Activated naive CD8-positive, alpha-beta T cell treated with anti-CD3 and anti-CD28 coated beads for 36 hours (primary cell): ENCODE measurements at regions not wholly inside any gene's neighbourhood (a gene's known extent, or its start where the extent isn't known, plus 50 kb on each side); places are given as distances from the start of the nearest gene placed in this dataset.

Experiments
- DNase-seq: peaks from one replicate; pipeline ENCODE4 v3.0.0; 2021
- H3K27ac Mint-ChIP-seq: one replicate; pipeline ENCODE4 v1.8.0; 2022; ENCODE audit warnings: mild to moderate bottlenecking, moderate library complexity, mixed read lengths
- H3K27me3 Mint-ChIP-seq: one replicate; pipeline ENCODE4 v1.8.0; 2022; ENCODE audit warnings: mild to moderate bottlenecking, mixed read lengths
- H3K36me3 Mint-ChIP-seq: one replicate; pipeline ENCODE4 v1.8.0; 2021; ENCODE audit warnings: mild to moderate bottlenecking, mixed read lengths
- H3K4me1 Mint-ChIP-seq: one replicate; pipeline ENCODE4 v1.8.0; 2021; ENCODE audit warnings: mixed read lengths
- H3K4me3 Mint-ChIP-seq: one replicate; pipeline ENCODE4 v1.8.0; 2022; ENCODE audit warnings: mild to moderate bottlenecking, moderate library complexity, mixed read lengths
- H3K9me3 Mint-ChIP-seq: one replicate; pipeline ENCODE4 v1.8.0; 2022; ENCODE audit warnings: mixed read lengths

GRCh38 chr9:13651969-13652663 lies 372.6 kb upstream of the MPDZ start:
- Mint-ChIP-seq H3K27ac (no peak overlapping the region), H3K27me3 (no peaks in the 10 kb centered on the region), H3K9me3 (peaks cover 3% of the 10 kb centered on the region), H3K36me3 (no peaks in the 10 kb centered on the region), H3K4me3 (no peak overlapping the region), H3K4me1 (no peaks in the 10 kb centered on the region)
- no peak for DNase-seq

DNA sequence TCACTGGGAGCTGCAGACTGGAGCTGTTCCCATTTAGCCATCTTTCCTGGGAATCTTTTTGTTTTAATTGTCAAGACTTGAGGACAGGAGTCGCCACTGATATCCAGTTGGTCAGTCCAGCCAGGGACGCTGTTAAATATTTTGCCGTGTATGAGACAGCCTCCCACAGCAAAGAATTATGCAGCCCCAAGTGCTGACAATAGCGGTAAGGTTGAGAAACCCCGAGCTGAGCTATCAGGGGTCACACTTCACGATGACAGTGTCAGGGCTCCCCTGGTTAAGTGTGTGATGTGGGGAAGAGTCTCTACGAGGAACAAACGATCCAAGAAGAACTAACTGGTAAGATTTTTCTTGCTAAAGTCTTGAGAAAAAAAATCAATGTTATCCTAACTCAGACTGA lies 372.0 kb upstream of the MPDZ start:
- Mint-ChIP-seq H3K36me3 (no peaks in the 10 kb centered on the region), H3K27me3 (no peaks in the 10 kb centered on the region), H3K9me3 (peaks cover 3% of the 10 kb centered on the region), H3K4me3 (no peak overlapping the region), H3K4me1 (no peaks in the 10 kb centered on the region), H3K27ac (no peak overlapping the region)
- DNase-seq, result no peak

DNA sequence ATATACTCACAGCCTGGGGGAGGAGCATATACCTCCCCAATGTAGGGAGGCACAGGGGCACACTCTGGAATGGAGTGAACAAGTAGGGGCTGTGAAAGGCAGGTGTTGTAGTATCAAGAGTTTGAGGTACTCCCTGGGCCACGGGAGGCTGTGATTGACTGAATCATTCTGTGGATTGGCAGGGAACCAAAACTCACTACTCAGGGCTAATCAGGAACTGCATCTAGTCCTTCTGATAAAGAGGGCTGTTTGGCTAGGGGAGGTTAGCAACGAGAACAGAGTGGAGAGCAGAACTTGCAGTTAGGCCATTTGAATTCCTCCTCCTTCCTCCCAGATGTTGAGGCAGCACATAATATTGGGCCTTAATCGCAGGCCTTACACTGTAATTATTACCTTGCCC lies 369.2 kb upstream of the MPDZ start:
- Mint-ChIP-seq H3K4me1 (no peaks in the 10 kb centered on the region), H3K27me3 (no peaks in the 10 kb centered on the region), H3K9me3 (peaks cover 2% of the 10 kb centered on the region), H3K27ac (no peak overlapping the region), H3K36me3 (no peaks in the 10 kb centered on the region), H3K4me3 (no peak overlapping the region)
- no peak for DNase-seq

DNA sequence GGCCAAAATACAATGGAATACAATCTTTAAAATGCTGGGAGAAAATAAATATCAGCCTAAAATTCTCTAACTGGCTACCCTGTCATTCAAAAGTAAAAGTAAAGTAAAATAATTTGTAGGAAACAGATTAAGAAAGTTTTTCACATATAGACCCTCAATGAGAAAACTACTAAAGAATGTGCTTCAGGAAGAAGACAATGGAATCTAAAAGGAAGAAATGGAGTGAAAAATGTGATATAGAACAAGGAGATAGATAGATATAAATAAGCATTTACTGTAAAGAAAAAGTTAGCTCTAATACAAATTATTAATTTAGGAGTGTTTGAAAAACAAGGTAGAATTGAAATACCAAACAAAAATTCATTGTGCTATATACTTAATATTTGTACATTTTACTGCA lies 368.6 kb upstream of the MPDZ start:
- Mint-ChIP-seq H3K4me3 (no peak overlapping the region), H3K36me3 (no peaks in the 10 kb centered on the region), H3K27ac (no peak overlapping the region), H3K9me3 (peaks cover 2% of the 10 kb centered on the region), H3K27me3 (no peaks in the 10 kb centered on the region), H3K4me1 (no peaks in the 10 kb centered on the region)
- no peak for DNase-seq

- Mint-ChIP-seq H3K27ac (no peak overlapping the region), H3K4me3 (no peak overlapping the region), H3K9me3 (no peaks in the 10 kb centered on the region), H3K27me3 (no peaks in the 10 kb centered on the region), H3K36me3 (no peaks in the 10 kb centered on the region), H3K4me1 (no peaks in the 10 kb centered on the region)
- no peak for DNase-seq
Observed at GRCh38 chr9:13646500-13647021, 367.1 kb upstream of the MPDZ start.

DNA sequence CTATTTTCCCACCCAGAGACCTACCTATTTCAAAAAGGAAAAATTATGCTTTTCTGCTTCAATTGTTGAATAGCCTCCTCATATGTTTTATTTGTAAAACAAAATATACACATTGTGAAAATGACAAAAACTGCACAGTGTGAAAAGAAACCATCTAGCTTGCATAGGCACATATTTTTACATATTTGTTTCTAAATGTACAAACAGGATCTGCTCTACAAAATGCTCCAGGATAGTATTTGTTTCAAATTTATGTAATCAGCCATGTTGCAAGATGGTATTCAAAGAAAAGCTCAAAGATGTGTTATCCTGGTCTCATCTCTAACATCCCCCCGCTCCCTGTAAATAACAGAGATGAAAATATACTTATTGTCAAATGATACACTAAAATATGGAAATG lies 366.1 kb upstream of the MPDZ start:
- H3K4me1 Mint-ChIP-seq, result no peaks in the 10 kb centered on the region
- no peaks in the 10 kb centered on the region for H3K36me3 Mint-ChIP-seq
- no peak for DNase-seq
- H3K27ac Mint-ChIP-seq, result no peak overlapping the region
- H3K9me3 Mint-ChIP-seq, result no peaks in the 10 kb centered on the region
- H3K27me3 Mint-ChIP-seq, result no peaks in the 10 kb centered on the region
- no peak overlapping the region for H3K4me3 Mint-ChIP-seq

GRCh38 chr9:13644675-13645074 lies 365.2 kb upstream of the MPDZ start:
- Mint-ChIP-seq H3K4me1 (no peaks in the 10 kb centered on the region), H3K36me3 (no peaks in the 10 kb centered on the region), H3K4me3 (no peak overlapping the region), H3K27ac (no peak overlapping the region), H3K9me3 (no peaks in the 10 kb centered on the region), H3K27me3 (no peaks in the 10 kb centered on the region)
- DNase-seq, result no peak

GRCh38 chr9:13642646-13643045 lies 363.2 kb upstream of the MPDZ start:
- no peak overlapping the region for H3K4me3 Mint-ChIP-seq
- no peaks in the 10 kb centered on the region for H3K36me3 Mint-ChIP-seq
- H3K4me1 Mint-ChIP-seq, result no peaks in the 10 kb centered on the region
- H3K27me3 Mint-ChIP-seq, result no peaks in the 10 kb centered on the region
- H3K27ac Mint-ChIP-seq, result no peak overlapping the region
- DNase-seq, result no peak
- no peaks in the 10 kb centered on the region for H3K9me3 Mint-ChIP-seq

DNA sequence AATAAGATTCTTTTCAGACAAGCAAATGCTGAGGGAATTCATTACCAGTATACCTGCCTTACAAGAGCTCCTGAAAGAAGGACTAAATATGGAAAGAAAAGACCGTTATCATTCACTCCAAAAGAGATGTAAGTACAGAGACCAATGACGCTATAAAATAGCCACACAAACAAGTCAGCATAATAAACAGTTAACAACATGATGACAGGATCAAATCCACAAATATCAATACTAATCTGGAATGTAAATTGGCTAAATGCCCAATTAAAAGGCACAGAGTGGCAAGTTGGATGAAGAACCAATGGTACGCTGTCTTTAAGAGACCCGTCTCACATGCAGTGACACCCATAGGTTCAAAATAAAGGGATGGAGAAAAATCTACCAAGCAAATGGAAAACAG lies 349.6 kb upstream of the MPDZ start:
- no peak for DNase-seq

DNA sequence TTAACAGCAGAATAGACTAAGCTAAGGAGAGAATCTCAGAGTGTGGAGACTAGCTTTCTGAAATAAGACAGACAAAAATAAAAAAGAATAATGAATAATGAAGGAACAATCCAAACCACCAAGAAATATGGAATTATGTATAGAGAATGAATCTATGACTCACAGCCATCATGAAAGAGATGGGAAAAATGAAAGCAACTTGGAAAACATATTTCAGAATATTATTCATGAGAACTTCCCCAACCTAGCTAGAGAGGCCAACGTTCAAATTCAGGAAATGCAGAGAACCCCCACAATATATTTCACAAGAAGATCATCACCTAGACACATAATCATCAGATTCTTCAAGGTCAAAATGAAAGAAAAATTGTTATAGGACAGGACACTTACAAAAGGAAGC lies 349.0 kb upstream of the MPDZ start:
- DNase-seq, result no peak
- Mint-ChIP-seq H3K27me3 (no peaks in the 10 kb centered on the region), H3K27ac (no peak overlapping the region), H3K36me3 (no peaks in the 10 kb centered on the region), H3K4me3 (no peak overlapping the region), H3K9me3 (peaks cover 3% of the 10 kb centered on the region), H3K4me1 (no peaks in the 10 kb centered on the region)

More for the DNA sequence above, 349.6 kb upstream of the MPDZ start:
- no peaks in the 10 kb centered on the region for H3K36me3 Mint-ChIP-seq
- no peaks in the 10 kb centered on the region for H3K4me1 Mint-ChIP-seq
- peaks cover 5% of the 10 kb centered on the region for H3K9me3 Mint-ChIP-seq
- no peak overlapping the region for H3K4me3 Mint-ChIP-seq
- no peak overlapping the region for H3K27ac Mint-ChIP-seq
- no peaks in the 10 kb centered on the region for H3K27me3 Mint-ChIP-seq

DNA sequence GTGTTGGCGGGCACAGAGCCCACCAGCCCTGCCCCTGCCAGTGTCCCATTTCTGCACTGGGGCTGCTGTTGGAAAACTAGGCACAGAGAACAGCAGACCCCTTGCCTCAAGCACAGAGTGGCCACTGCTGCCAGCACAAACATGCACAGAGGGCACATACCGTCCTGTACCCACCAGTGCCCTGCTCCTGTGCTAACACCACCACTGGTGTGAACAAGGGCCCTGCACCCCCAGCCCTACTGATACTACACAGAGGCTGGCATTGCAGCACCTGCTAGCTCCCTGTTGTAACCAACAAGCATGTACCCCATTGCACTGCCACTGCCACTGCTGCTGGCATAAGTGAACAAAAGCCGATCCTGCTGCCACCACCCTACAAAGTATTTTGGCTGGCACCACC lies 348.0 kb upstream of the MPDZ start:
- H3K4me3 Mint-ChIP-seq, result no peak overlapping the region
- DNase-seq, result no peak
- peaks cover 3% of the 10 kb centered on the region for H3K9me3 Mint-ChIP-seq
- H3K27me3 Mint-ChIP-seq, result no peaks in the 10 kb centered on the region
- no peak overlapping the region for H3K27ac Mint-ChIP-seq
- H3K4me1 Mint-ChIP-seq, result no peaks in the 10 kb centered on the region
- H3K36me3 Mint-ChIP-seq, result no peaks in the 10 kb centered on the region

DNA sequence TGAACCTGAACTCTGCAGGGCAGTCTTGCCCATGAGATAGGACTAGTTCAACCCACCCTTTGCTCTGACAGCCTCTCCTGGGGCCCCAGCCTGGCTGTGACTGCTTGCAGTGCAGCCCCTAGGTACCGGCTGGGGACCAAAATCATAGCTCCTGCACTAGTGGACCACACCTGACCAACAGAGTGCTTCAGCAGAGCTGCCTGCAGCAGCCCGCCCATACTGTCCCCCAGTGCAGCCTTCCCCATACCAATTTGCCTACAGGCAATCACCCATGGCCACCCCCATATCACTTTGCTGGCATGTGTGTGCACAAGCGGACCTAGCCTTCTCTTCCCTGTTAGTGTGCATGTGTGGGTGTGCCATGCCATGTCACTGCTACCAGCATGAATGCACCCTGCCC lies 347.6 kb upstream of the MPDZ start:
- Mint-ChIP-seq H3K36me3 (no peaks in the 10 kb centered on the region), H3K9me3 (peaks cover 3% of the 10 kb centered on the region), H3K27ac (no peak overlapping the region), H3K4me3 (no peak overlapping the region), H3K27me3 (no peaks in the 10 kb centered on the region), H3K4me1 (no peaks in the 10 kb centered on the region)
- DNase-seq, result no peak

DNA sequence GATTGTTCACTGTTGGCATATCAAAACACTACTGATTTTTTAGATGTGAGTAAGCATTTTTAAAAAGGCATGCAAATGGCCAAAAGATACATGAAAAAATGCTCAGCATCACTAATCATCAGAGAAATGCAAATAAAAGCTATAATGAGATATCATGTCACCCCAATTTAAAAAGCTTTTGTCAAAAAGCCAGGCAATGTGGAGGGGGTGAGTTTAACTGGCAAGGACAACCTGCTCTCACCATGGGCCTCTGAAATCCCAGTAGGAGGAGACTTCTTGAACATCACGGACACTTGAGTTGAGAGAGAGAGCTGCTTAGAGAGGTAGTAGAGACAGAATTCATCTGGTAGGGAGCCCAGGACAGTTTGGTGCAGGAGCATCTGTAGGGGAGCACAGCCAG lies 347.1 kb upstream of the MPDZ start:
- Mint-ChIP-seq H3K27ac (no peak overlapping the region), H3K4me1 (no peaks in the 10 kb centered on the region), H3K4me3 (no peak overlapping the region), H3K9me3 (peaks cover 3% of the 10 kb centered on the region), H3K36me3 (no peaks in the 10 kb centered on the region), H3K27me3 (no peaks in the 10 kb centered on the region)
- DNase-seq, result no peak

- Mint-ChIP-seq H3K27me3 (no peaks in the 10 kb centered on the region), H3K4me1 (no peaks in the 10 kb centered on the region), H3K27ac (no peak overlapping the region), H3K9me3 (no peaks in the 10 kb centered on the region), H3K36me3 (no peaks in the 10 kb centered on the region), H3K4me3 (no peak overlapping the region)
- DNase-seq, result no peak
Observed at GRCh38 chr9:13621872-13622564, 342.5 kb upstream of the MPDZ start.

GRCh38 chr9:13616491-13617035 lies 337.1 kb upstream of the MPDZ start:
- H3K4me1 Mint-ChIP-seq, result no peaks in the 10 kb centered on the region
- H3K9me3 Mint-ChIP-seq, result peaks cover 3% of the 10 kb centered on the region
- DNase-seq, result no peak
- H3K4me3 Mint-ChIP-seq, result no peak overlapping the region
- no peak overlapping the region for H3K27ac Mint-ChIP-seq
- no peaks in the 10 kb centered on the region for H3K27me3 Mint-ChIP-seq
- H3K36me3 Mint-ChIP-seq, result no peaks in the 10 kb centered on the region
